HG03520 (cell line): ENCODE measurements at regions not wholly inside any gene's neighbourhood (a gene's known extent, or its start where the extent isn't known, plus 50 kb on each side); places are given as distances from the start of the nearest gene placed in this dataset.

Source experiments
- ATAC-seq: cut with Tn5 transposase; IDR thresholded peaks from one replicate; pipeline ENCODE4 v1.9.1; 2021; ENCODE audit warnings: mild to moderate bottlenecking, moderate library complexity; ENCODE audit not compliant: unreplicated experiment

DNA sequence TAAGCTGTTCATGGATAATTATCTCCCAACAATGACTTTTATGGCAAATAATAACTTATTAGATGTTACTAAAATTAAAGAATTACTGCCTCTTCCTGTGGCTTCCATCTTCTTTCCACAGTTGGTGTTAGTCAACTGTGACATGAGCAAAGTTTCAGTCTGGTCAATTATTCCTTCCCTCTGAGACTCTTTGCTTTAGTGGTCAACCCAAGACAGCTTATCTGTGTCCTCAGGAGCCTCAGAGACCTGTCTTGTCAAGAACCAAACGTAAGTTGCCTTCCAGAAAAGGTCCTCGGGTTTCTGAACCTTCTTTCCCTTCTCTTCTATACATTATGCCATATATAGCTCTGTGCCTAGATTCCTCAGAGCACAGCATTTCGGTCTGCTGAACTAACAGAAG lies 263.2 kb upstream of the ZP4 start:
- no peak for ATAC-seq

DNA sequence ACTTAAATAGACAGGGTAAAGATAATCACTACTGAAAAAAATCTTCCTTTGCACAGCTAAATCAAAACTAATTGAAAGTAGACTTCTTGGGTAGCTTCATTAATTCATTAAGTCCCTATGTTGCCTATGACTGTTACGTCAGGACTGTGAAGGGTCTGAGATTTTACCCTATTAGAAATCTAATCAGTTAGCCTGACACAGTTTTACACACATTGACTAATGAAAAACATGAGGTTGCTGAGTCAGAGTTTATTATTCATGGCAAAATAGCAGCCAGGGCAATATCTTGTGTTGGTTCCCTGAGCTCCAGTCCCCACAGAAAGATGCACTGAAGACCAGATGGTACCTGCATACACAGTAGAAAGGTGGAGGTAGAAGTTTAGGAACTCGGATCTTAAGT lies 262.5 kb upstream of the ZP4 start:
- ATAC-seq, result no peak

DNA sequence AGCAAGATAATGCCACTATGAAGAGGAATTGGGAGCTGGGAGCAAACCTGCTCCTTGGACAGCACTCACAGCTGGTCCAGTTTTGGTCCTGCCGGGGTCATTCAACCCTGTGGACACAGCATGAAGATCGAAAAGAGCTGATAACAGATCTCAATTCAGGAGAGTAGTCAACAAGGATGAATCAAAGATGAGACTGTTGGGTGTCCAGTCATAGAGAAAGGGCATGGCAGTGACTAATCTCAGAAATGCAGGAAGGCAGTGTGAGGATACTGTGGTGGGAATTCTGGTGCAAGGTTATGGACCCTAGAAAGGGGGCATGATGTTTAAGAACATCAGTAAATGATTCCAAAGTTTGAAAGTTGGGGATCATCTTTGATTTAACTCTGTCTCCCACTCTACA lies 261.4 kb upstream of the ZP4 start:
- no peak for ATAC-seq

DNA sequence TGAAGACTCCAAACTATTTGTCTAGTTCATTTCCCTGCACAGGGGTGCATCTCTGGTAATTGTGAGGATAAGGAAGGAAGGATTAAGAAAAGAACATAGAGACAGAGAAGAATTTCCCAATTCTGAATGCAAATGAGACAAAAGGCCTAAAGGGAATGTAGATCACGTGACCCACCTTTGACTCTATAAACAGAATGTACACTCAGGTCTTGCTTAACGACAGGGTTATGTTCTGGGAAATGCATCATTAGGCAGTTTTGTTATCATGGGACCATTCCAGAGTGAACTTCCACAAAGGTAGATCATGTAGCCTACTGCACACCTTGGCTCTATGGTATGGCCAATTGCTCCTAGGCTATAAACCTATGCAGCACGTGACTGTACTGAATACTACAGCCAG lies 252.3 kb upstream of the ZP4 start:
- no peak for ATAC-seq

DNA sequence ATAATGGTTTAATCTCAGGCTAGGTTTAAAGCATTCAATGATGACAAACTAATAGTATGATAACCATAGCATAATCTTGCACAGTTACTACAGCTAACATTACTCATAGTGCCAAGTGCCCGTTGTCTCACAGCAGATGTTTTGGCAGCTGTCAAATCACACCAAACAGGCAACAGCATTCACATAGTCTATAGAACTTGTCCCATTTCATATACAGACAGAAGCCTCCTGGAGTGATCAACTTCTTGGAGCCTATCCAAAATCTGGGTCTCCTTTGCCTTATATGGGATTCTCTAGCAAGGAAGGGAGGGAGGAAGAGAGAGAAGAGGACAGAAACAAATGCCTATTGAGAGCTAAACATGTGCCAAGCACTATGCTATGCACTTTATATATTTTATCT lies 250.6 kb upstream of the ZP4 start:
- no peak for ATAC-seq

DNA sequence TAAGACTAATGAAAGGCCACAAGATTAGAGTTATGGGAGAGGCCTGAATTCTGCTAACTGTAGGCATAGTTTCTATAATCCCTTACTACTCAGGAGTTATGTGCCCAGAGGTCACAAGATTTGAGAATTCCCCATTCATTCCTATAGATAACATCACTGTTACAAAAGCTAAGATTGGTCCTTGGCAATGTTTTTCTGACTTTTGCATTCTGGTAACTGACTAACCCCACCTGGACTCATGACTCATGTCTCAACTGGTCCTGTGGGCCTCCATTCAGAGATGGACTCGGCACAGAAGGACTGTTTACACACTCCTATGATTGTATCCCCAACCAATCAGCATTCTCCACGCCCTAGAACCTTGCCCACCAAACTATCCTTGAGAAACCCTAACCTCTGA lies 249.0 kb upstream of the ZP4 start:
- no peak for ATAC-seq

DNA sequence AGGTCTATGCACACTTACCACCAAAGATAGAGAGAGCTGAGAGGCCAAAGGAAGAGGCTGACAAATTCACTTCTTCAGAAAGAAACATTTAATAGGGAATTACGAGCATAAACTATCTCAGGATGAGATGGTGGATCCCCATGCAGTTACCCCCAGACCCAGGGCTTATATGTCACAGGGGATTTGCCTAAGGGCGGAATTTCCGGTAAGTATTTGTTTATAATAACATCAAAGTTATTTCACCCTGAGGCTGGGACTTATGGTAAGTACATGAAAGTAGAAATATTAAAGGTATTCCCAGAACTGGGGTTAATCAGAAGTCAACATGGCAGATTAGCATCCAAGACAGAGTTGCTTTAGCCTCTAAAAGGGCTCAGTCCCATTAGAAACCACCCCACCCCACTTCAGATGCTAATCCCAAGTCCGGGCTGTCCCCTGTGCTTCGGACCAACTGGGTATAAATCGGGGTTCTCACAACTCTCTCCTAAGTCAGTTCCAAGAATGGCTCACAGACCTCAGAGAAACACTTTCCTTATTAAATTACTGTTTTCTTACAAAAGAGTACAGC lies 247.4 kb upstream of the ZP4 start:
- ATAC-seq, result no peak

GRCh38 chr1:238135708-238136664 lies 245.3 kb upstream of the ZP4 start:
- no peak for ATAC-seq

- no peak for ATAC-seq
Measured at GRCh38 chr1:238129677-238130076, 239.0 kb upstream of the ZP4 start.

GRCh38 chr1:238123201-238123600 lies 232.5 kb upstream of the ZP4 start:
- ATAC-seq, result no peak

DNA sequence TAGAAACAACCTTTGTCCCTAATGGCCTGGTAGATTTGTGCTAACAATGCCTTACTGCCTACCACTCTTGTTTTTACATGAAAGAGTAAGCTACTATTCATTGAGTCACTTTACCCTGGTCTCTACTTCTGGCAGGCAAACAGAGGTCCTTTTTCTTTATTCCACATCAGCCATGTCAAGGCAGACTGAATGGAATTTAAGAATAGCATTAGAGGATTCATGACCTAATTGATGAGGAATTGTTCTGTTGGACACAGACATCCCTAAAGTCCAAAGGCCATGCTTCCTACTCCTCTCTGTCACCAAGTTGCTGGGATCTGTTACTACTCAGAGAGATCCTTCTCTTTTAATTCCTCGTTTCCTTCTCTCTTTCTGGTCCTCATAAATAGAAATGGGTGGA lies 229.1 kb upstream of the ZP4 start:
- ATAC-seq, result no peak

DNA sequence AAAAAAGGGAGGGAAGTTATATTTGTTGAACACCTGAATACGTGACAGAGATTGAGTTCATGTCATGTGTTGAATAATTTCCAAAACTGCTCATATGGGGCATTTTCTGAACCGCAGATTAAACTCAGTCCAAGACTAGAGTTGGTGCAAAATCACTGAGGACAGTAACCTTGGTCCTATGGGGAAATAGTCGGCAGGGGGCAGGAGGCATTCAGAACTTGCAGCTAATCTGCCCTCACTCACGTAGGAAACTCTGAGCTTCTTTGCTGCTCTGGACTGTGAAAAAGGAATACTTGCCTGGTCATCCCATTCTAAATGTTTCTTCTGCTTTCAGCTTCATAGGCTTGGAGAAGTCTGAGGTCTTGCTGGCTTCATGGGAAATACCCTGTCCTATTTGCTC lies 228.3 kb upstream of the ZP4 start:
- ATAC-seq, result no peak

DNA sequence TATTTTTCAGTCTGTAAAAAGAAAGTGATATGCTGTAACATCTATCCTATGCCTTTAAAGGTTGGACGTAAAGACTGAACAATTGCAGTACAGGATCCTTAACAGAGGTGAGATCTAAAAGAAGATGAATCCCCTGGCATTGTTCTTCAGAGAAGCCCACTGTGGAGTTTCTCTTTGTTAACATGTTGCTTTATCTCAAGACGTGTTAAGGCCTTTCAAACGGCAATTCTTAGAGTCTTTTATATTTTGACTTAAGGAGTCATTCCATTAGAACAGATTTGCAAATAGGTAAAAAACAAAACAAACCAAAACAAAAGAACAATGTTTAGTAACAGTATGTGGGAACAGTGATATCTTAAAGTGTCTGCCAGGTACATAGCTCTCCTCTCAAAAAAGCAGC lies 225.1 kb upstream of the ZP4 start:
- no peak for ATAC-seq

GRCh38 chr1:238112952-238113621 lies 222.4 kb upstream of the ZP4 start:
- ATAC-seq, result no peak

DNA sequence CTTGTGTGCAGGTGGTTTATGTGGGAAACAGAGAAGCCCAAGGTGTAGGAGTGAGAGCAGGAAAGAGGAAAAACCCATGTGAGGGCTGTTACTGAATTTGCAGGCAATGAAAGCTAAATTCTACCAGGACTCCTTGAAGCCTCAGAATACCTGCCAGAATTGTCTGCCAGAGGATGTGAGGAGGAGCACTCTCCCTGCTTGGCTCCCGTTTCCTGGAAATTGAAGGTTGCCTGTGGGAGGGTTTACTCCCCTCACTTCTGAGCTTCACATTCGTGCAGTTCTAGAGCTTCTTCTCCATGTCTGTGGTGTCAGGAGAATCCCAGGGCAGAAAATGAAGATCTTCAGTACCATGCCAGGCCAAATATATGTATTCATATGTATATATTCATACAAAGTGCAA lies 220.8 kb upstream of the ZP4 start:
- no peak for ATAC-seq

GRCh38 chr1:238111081-238111480 lies 220.4 kb upstream of the ZP4 start:
- no peak for ATAC-seq

DNA sequence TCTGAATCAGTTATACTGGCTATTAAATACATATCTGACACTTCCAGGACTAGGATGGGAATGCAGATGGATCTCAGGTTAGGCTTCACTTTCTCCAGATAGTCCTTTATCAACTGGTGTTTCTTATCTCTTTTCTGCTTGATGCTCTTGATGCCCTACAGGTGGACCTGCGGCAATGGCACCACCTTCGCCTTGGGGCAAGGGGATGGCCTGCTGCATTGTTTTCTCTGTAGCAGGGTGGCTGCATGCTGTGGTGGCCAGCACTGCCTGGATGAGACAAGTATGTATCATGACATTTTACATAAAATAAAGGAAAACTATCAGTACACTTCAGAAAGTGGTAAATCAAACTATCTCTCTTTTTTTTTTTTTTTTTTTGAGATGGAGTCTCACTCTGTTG lies 217.7 kb upstream of the ZP4 start:
- ATAC-seq, result no peak

- no peak for ATAC-seq
Measured at GRCh38 chr1:238107322-238107721, 216.6 kb upstream of the ZP4 start.

DNA sequence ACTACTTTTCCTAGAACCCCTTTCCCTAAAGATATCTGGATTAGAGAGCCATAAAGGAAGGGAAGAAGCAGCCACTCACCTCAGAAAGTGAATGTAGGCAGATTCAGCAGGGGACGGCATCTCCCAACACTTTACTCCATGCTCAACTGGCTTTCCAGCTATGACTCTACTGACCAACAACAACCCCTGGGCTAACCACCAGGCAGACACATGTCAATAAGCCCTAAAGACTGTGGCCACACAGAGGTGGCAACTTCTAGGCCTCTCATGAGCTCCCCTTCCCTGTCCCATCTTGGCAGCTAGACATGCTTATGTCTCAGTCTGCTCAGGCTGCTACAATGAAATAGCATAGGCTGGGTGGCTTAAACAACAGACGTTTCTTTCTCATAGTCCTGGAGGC lies 214.0 kb upstream of the ZP4 start:
- no peak for ATAC-seq

DNA sequence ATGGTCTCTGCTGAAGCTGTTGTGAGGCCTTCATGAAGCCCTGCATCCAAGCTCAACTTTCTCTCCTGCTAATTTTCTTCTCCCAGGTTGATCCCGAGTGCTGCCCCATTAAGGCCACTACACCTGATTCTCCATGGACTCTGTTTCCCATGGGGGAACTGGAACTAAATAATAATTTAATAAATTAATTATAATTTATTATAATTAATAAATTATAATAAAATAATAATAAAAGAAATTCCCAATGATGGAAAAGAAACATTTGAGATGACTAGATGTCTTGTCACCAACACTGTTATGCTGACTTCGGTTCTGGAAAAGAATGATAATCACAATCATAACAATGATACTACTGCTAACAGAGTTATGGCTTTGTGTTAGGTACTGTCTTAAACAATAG lies 211.2 kb upstream of the ZP4 start:
- ATAC-seq, result no peak

- no peak for ATAC-seq
Measured at GRCh38 chr1:238099871-238100270, 209.1 kb upstream of the ZP4 start.

DNA sequence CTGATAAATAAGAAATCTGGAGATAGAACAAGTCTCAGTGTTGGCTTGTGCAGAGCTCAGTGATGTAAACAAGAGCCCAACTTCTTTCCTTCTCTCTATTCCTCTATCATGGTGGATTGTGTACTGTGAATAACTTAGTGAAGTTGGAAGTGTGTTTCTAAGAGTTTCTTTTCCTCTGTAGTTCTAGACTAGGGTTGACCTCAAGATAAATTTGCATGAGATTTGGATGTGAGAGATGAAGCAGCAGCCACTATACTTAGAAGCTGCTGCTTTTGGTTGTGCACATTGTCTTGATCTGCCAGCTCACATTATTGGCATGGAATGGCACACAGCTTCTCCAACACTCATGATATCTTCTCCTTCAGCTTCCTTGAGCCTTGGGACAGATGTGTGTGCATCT lies 198.9 kb upstream of the ZP4 start:
- no peak for ATAC-seq
